Astrocyte (in vitro differentiated cells and primary cell): ENCODE measurements at regions not wholly inside any gene's neighbourhood (a gene's known extent, or its start where the extent isn't known, plus 50 kb on each side); places are given as distances from the start of the nearest gene placed in this dataset.

ENCODE experiments used
- EZH2 ChIP-seq: IDR thresholded peaks from 2 replicates; pipeline ENCODE4 v1.6.1; 2012; ENCODE audit warnings: mild to moderate bottlenecking, low read length, inconsistent platforms; ENCODE audit not compliant: insufficient read depth
- TF ChIP-seq, protein P1 (sequence below): IDR thresholded peaks from 2 replicates; pipeline ENCODE4 v1.5.1; 2011; ENCODE audit warnings: low read depth, mild to moderate bottlenecking, inconsistent platforms, low read length, moderate library complexity; ENCODE audit not compliant: insufficient read depth

GRCh38 chr18:67278984-67279383 is 237.5 kb downstream of the DSEL start:
- TF ChIP-seq EZH2: no peak
- TF ChIP-seq, protein P1, sequence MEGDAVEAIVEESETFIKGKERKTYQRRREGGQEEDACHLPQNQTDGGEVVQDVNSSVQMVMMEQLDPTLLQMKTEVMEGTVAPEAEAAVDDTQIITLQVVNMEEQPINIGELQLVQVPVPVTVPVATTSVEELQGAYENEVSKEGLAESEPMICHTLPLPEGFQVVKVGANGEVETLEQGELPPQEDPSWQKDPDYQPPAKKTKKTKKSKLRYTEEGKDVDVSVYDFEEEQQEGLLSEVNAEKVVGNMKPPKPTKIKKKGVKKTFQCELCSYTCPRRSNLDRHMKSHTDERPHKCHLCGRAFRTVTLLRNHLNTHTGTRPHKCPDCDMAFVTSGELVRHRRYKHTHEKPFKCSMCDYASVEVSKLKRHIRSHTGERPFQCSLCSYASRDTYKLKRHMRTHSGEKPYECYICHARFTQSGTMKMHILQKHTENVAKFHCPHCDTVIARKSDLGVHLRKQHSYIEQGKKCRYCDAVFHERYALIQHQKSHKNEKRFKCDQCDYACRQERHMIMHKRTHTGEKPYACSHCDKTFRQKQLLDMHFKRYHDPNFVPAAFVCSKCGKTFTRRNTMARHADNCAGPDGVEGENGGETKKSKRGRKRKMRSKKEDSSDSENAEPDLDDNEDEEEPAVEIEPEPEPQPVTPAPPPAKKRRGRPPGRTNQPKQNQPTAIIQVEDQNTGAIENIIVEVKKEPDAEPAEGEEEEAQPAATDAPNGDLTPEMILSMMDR: no peak
